Loucy (cell line): ENCODE measurements at regions not wholly inside any gene's neighbourhood (a gene's known extent, or its start where the extent isn't known, plus 50 kb on each side); places are given as distances from the start of the nearest gene placed in this dataset.

Experiments
- H2AFZ ChIP-seq: fragments of 200-600 bp; sonication (generic); 2 replicates; pipeline ENCODE4 v1.6.0; 2016; ENCODE audit warnings: antibody characterized with exemption, mild to moderate bottlenecking, low read length, moderate library complexity
- H3F3A ChIP-seq: fragments of 200-600 bp; 2 replicates; pipeline ENCODE4 v1.6.0; 2016; ENCODE audit warnings: antibody characterized with exemption, low read depth, mild to moderate bottlenecking
- H3K27me3 ChIP-seq: fragments of 200-600 bp; sonication (generic); 2 replicates; pipeline ENCODE4 v1.6.1; 2014; ENCODE audit warnings: low read length, mild to moderate bottlenecking; ENCODE audit not compliant: insufficient read depth, poor library complexity, severe bottlenecking
- H3K36me3 ChIP-seq: fragments of 200-600 bp; sonication (generic); 2 replicates; pipeline ENCODE4 v1.6.1; 2016; ENCODE audit warnings: low read length; ENCODE audit not compliant: insufficient read depth
- H3K4me1 ChIP-seq: fragments of 200-600 bp; sonication (generic); 2 replicates; pipeline ENCODE4 v1.5.1; 2014; ENCODE audit warnings: low read length, mild to moderate bottlenecking; ENCODE audit not compliant: insufficient read depth, poor library complexity, severe bottlenecking
- H3K4me2 ChIP-seq: fragments of 200-600 bp; sonication (generic); 2 replicates; pipeline ENCODE4 v1.6.0; 2014; ENCODE audit warnings: antibody characterized with exemption, low read length, low read depth, mild to moderate bottlenecking; ENCODE audit not compliant: poor library complexity, severe bottlenecking
- H3K4me3 ChIP-seq: fragments of 200-600 bp; sonication (generic); 2 replicates; pipeline ENCODE4 v1.5.1; 2014; ENCODE audit warnings: low read length, mild to moderate bottlenecking, mixed read lengths; ENCODE audit not compliant: poor library complexity, severe bottlenecking
- H3K79me2 ChIP-seq: fragments of 200-600 bp; sonication (generic); 2 replicates; pipeline ENCODE4 v1.6.1; 2014; ENCODE audit warnings: low read length; ENCODE audit not compliant: insufficient read depth
- H3K9ac ChIP-seq: fragments of 200-600 bp; sonication (generic); 2 replicates; pipeline ENCODE4 v1.6.0; 2014; ENCODE audit warnings: mild to moderate bottlenecking, low read depth, low read length, moderate library complexity; ENCODE audit not compliant: poor library complexity, severe bottlenecking
- H3K9me2 ChIP-seq: fragments of 200-600 bp; sonication (generic); replicated peaks from 2 replicates; pipeline ENCODE4 v1.6.1; 2016; ENCODE audit warnings: low read depth, low read length, mixed read lengths
- H3K9me3 ChIP-seq: fragments of 200-600 bp; sonication (generic); 2 replicates; pipeline ENCODE4 v1.6.1; 2014; ENCODE audit warnings: mild to moderate bottlenecking, antibody characterized with exemption, low read length, low read depth; ENCODE audit not compliant: insufficient read depth
- H4K20me1 ChIP-seq: fragments of 200-600 bp; sonication (generic); 2 replicates; pipeline ENCODE4 v1.6.0; 2014; ENCODE audit warnings: antibody characterized with exemption, low read length, mild to moderate bottlenecking; ENCODE audit not compliant: insufficient read depth, poor library complexity, severe bottlenecking
- EZH2phosphoT487 ChIP-seq: fragments of 200-600 bp; IDR thresholded peaks from 2 replicates; pipeline ENCODE4 v1.6.1; 2018; ENCODE audit warnings: antibody characterized with exemption, mild to moderate bottlenecking, moderate library complexity, borderline replicate concordance
- TF ChIP-seq, protein P1 (sequence below): fragments of 200-600 bp; sonication (generic); conservative IDR thresholded peaks from 2 replicates; pipeline ENCODE4 v1.5.1; 2014; ENCODE audit warnings: mild to moderate bottlenecking, antibody characterized with exemption, low read length

- Histone ChIP-seq H3K4me1 (no peaks in the 10 kb centered on the region), H4K20me1 (no peaks in the 10 kb centered on the region), H3K9me3 (no peaks in the 10 kb centered on the region), H3K9me2 (no peaks in the 10 kb centered on the region), H3K36me3 (no peaks in the 10 kb centered on the region), H3K79me2 (no peaks in the 10 kb centered on the region), H3F3A (no peaks in the 10 kb centered on the region), H3K9ac (no peak overlapping the region), H3K4me2 (no peak overlapping the region), H3K4me3 (no peak overlapping the region), H2AFZ (no peak overlapping the region), H3K27me3 (no peaks in the 10 kb centered on the region)
- TF ChIP-seq, protein P1, sequence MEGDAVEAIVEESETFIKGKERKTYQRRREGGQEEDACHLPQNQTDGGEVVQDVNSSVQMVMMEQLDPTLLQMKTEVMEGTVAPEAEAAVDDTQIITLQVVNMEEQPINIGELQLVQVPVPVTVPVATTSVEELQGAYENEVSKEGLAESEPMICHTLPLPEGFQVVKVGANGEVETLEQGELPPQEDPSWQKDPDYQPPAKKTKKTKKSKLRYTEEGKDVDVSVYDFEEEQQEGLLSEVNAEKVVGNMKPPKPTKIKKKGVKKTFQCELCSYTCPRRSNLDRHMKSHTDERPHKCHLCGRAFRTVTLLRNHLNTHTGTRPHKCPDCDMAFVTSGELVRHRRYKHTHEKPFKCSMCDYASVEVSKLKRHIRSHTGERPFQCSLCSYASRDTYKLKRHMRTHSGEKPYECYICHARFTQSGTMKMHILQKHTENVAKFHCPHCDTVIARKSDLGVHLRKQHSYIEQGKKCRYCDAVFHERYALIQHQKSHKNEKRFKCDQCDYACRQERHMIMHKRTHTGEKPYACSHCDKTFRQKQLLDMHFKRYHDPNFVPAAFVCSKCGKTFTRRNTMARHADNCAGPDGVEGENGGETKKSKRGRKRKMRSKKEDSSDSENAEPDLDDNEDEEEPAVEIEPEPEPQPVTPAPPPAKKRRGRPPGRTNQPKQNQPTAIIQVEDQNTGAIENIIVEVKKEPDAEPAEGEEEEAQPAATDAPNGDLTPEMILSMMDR, result no peak
- TF ChIP-seq EZH2phosphoT487, result no peak
Observed at GRCh38 chr13:54687173-54687572, 1658.6 kb downstream of the OLFM4 start.

DNA sequence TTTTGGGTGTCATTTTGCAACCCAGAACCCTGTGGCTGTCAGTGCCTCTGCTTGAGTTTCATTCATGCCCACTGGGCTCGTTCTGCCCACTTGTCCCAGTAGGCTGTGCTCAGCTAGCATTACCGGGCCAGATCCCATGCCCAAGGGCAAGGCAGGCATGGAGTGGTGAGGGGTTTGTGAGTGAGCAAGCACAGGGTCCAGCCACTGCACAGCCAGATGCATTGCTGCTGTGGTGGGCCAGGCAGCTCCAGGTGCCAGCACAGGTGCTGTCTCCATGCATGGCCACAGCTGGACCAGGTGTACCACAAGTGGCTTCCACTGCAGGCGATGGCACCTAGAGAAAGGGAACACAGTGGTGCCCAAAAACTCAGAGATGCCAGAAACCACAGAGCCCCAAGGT is 1671.2 kb downstream of the OLFM4 start:
- Histone ChIP-seq H3K9me2 (no peaks in the 10 kb centered on the region), H3K9me3 (peaks cover 2% of the 10 kb centered on the region; the same call in 1 of the 2 replicates), H3K79me2 (no peaks in the 10 kb centered on the region), H4K20me1 (no peaks in the 10 kb centered on the region), H3K4me1 (no peaks in the 10 kb centered on the region), H3K27me3 (no peaks in the 10 kb centered on the region), H3K4me2 (no peak overlapping the region), H3F3A (no peaks in the 10 kb centered on the region), H3K9ac (no peak overlapping the region), H2AFZ (no peak overlapping the region), H3K36me3 (no peaks in the 10 kb centered on the region), H3K4me3 (no peak overlapping the region)
- TF ChIP-seq EZH2phosphoT487, result no peak
- TF ChIP-seq, protein P1, result no peak

- Histone ChIP-seq H3K9me3 (no peaks in the 10 kb centered on the region), H3K9me2 (no peaks in the 10 kb centered on the region), H4K20me1 (no peaks in the 10 kb centered on the region), H2AFZ (no peak overlapping the region), H3K27me3 (no peaks in the 10 kb centered on the region), H3K9ac (no peak overlapping the region), H3K4me2 (no peak overlapping the region), H3K36me3 (no peaks in the 10 kb centered on the region), H3K4me1 (no peaks in the 10 kb centered on the region), H3K4me3 (no peak overlapping the region), H3K79me2 (no peaks in the 10 kb centered on the region), H3F3A (no peaks in the 10 kb centered on the region)
- TF ChIP-seq, protein P1, result no peak
- TF ChIP-seq EZH2phosphoT487, result no peak
Observed at GRCh38 chr13:54705738-54706137, 1677.1 kb downstream of the OLFM4 start.
